T-helper 2 cell (primary cell): ENCODE measurements at regions not wholly inside any gene's neighbourhood (a gene's known extent, or its start where the extent isn't known, plus 50 kb on each side); places are given as distances from the start of the nearest gene placed in this dataset.

Experiments used
- DNase-seq, 5 experiments: peaks; one replicate each; pipeline versions ENCODE4 v3.0.0 to v3.0.0-alpha.2; 2012 to 2022

- no peak for DNase-seq
These were observed 544.6 kb upstream of the BTBD3 start for GRCh38 chr20:11372876-11373790.

DNA sequence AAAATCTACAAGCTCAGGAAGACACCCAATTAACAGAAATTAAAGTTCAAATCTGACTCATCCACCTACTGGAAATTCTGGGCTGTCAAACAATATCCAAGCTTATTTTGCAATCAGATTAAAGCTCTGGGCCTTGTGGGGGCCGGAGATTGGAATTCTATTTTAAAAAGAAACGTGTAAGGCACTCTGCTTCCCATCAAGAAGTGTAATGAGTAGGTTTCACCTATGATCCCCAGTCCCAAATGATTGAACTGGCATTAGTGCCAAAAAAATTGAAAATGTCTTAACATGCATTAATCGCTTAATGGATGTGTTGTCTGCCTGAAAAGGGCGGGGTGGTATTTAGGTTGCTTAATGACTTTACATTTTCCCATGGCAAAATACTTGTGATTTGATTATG, 542.4 kb upstream of the BTBD3 start:
- no peak for DNase-seq

GRCh38 chr20:11375966-11376365, 541.7 kb upstream of the BTBD3 start:
- no peak for DNase-seq

GRCh38 chr20:11376420-11376819, 541.3 kb upstream of the BTBD3 start:
- no peak for DNase-seq

DNA sequence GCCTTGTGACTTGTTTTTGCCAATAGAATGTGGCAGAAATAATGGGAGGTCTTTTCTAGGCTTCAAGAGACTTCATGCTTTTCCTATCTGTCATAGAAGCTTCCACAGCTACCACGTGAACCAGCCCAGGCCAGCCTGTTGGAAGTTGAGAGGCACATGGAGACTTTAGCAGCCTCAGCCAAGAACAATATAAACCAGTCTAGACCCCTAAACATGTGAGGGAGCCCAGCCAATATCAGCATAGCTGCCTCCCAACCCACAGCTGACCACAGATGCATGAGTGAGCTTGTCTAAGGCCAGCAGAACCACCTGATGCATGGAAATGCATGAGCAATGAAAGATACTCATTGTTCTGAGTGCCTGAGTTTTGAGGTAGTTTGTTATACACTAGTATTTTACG, 540.7 kb upstream of the BTBD3 start:
- no peak for DNase-seq

GRCh38 chr20:11377761-11378160, 539.9 kb upstream of the BTBD3 start:
- no peak for DNase-seq

- DNase-seq: no peak
These were observed 539.4 kb upstream of the BTBD3 start for GRCh38 chr20:11378252-11378651.

GRCh38 chr20:11379257-11380011, 538.3 kb upstream of the BTBD3 start:
- DNase-seq: peak in 1 of 5 experiments; percentile 20

- no peak for DNase-seq
These were observed 537.4 kb upstream of the BTBD3 start for GRCh38 chr20:11380283-11380682.

DNA sequence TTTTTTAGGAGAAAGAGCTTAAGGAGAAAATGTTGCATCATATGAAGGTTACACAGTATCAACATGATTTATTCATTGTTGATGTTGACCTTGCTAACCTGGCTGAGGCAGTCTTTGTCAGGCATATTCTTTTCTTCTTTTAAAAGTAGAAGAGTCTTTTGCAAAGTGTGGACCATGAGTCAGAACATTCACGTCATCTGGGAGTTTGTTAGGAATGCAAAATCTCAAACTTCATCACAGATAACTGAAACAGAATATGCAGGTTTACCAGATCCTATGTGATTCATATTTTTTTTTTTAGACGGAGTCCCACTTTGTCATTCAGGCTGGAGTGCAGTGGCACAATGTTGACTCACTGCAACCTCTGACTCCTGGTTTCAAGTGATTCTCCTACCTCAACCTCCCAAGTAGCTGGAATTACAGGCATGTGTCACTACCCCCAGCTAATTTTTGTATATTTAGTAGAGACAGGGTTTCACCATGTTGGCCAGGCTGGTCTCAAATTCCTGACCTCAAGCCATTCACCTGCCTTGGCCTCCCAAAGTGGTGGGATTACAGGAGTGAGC, 530.4 kb upstream of the BTBD3 start:
- DNase-seq: no peak

DNA sequence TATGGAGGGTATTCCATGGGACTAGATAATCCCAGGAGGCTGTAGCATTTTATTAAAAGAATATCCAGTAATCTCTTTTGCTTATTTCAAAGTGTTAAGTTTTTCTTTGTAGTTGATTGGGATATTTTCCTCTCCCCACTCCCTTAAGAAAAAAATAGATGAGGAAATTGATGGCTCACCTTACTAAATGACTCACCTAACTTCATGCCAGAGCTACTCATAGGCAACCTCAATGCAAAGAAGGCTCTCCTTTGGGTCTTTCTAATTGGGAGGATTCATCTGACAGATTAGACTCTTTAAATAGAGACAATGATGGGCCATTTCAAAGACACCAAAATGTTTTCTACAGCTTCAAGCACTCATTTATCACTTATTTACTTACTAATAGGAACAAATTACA, 528.5 kb upstream of the BTBD3 start:
- no peak for DNase-seq

GRCh38 chr20:11391591-11391990, 526.1 kb upstream of the BTBD3 start:
- DNase-seq: no peak

GRCh38 chr20:11394145-11394833, 523.4 kb upstream of the BTBD3 start:
- no peak for DNase-seq

- DNase-seq: no peak
These were observed 522.1 kb upstream of the BTBD3 start for GRCh38 chr20:11395581-11395980.

DNA sequence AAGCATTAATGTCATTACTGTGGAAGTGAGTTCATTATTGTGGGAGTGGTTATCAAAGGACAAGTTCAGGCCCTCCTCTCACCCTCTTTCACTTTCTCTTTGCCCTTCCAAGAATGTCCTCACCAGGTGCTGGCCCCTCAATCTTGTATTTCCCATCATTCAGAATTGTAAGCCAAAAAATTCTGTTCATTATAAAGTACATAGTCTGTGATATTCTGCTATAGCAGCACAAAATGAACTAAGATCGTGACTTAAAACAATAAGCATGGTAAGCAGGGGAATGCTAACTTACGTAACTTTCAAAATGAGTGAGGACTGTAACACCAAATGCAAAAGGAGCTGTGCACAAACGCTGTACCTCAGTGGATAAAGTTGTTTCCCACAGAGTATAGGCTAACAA, 515.7 kb upstream of the BTBD3 start:
- DNase-seq: no peak

DNA sequence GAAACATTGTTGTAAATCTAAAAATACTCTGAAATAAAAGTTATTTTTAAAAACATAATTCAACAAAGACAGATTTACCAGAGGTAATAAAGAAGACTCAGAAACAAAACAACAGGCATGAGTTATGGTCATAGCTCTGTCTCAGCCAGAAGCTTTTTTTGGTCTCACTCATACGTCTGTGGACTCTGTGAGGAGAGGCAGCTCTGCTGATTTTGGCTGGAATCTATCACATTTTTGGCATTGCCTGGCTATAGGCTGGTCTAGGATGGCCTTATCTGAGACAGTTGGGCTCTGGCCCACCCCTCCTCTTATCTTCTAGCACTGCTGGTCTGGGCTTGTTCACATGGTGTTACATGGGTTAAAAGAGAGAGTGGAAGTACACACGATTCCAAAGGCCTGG, 514.0 kb upstream of the BTBD3 start:
- DNase-seq: no peak

DNA sequence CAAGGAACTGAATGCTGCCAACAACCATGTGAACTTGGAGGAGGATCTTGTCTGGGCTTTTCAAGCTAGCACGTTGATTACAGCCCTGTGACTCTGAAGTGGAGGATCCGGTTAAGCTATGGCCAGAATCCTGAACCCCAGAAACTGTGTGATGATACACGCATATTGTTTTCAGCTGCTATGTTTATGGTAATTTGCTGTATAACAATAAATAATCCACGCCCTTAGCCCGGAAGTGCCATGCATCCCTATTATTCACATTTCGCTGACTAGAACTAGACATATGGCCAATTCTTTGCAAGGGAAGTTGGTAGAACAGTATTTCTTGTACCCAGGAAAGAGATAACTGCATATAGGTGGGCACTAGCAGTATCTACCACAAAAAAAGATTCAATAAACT, 510.8 kb upstream of the BTBD3 start:
- no peak for DNase-seq

DNA sequence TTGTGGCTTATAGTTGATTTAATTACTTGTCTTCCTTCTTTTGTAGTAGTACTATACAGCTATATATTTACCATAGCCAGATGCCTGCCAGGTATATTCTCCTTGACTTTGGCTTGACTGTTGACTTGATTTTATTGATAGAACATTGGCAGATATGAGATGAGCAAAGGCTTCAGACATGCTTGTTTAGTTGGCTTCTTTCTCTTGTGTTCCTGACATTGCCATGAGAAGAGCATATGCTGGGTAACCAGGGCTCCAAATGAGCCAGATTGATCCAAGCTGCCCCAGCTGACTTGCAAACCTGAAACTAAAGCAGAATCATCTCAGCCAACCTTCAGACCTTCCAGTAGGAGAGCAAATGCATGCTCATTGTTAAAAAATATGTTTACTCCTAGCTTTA, 508.1 kb upstream of the BTBD3 start:
- DNase-seq: no peak

DNA sequence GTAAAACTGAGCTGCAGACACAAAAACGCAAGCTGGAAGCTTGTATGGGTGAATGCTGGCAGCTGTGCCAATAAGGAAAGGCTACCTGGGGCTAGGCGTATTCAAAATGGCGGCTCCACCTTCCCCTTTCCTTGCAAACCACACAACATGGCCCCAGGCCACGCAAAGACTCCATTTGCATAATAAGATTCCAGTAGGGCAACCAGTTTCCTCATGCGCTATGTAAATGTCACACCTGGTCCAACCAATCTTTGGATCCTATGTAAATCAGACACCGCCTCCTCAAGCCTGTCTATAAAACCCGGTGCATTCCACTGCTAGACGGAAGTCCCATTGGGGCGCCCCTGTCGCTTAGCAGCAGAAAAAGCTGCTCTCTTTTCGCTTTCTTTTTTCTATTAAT, 505.9 kb upstream of the BTBD3 start:
- DNase-seq: no peak

DNA sequence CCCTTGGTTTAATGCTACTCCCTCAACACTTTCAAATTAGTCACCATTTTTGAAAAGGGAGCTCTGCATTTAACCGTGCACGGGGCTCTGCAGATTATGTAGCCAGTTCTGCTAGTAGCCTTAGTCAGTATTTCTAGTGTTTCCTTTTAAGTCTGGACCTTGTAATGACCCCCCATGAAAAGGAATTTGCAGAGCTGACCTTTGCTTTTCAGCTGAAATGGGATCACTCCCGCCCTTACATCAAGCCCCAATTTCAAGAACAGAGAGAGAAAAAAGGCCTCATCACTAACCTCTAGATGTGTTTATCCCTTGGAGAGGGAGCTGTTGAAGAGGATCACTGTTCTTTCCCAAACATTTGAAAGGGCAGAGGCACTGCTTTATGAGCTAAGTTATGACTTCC, 490.7 kb upstream of the BTBD3 start:
- no peak for DNase-seq

- DNase-seq: no peak
These were observed 488.5 kb upstream of the BTBD3 start for GRCh38 chr20:11429168-11429567.

GRCh38 chr20:11429889-11430519, 487.7 kb upstream of the BTBD3 start:
- DNase-seq: no peak

GRCh38 chr20:11430652-11431051, 487.0 kb upstream of the BTBD3 start:
- no peak for DNase-seq
